ENCODE measurements at regions not wholly inside any gene's neighbourhood (a gene's known extent, or its start where the extent isn't known, plus 50 kb on each side); places are given as distances from the start of the nearest gene placed in this dataset.
"Not testable (repeated sequence)": the region's sequence is repeated elsewhere in the genome, so short reads cannot be mapped to it uniquely, and the experiment has no call there.

GRCh38 chr3:134103470-134103869 is 73.7 kb upstream of the SLCO2A1 start:
- Mint-ChIP-seq H3K4me1 (no peaks in the 10 kb centered on the region), H3K27ac (no peak overlapping the region), H3K27me3 (ENCODE audit: insufficient read depth, low read depth) (no peaks in the 10 kb centered on the region), H3K9me3 (peaks cover 28% of the 10 kb centered on the region), H3K4me3 (no peak overlapping the region), H3K36me3 (no peaks in the 10 kb centered on the region)
- Histone ChIP-seq H3F3A (ENCODE audit: low read depth) (no peaks in the 10 kb centered on the region), H3K4me2 (no peak overlapping the region), H3K9me3 (ENCODE audit: low read depth) (no peaks in the 10 kb centered on the region), H3K4me3 (no peak overlapping the region), H3K27me3 (no peaks in the 10 kb centered on the region), H3K27ac (no peak overlapping the region), H2AFZ (replicated peaks) (no peak overlapping the region), H3K79me2 (ENCODE audit: low read depth) (no peaks in the 10 kb centered on the region), H3K4me1 (no peaks in the 10 kb centered on the region), H4K20me1 (ENCODE audit: low read depth) (no peaks in the 10 kb centered on the region), H3K36me3 (no peaks in the 10 kb centered on the region), H3K9ac (no peak overlapping the region)
- no peak for DNase-seq (ENCODE audit: low spot score)
- no peak for TF ChIP-seq EZH2phosphoT487 (IDR thresholded peaks at IDR 0.05)
- TF ChIP-seq CTCF (IDR thresholded peaks at IDR 0.05) = no peak
- no peak for TF ChIP-seq EZH2 (IDR thresholded peaks at IDR 0.05)

GRCh38 chr3:134102976-134103375 is 73.3 kb upstream of the SLCO2A1 start:
- no peaks in the 10 kb centered on the region for H3K9me3 ChIP-seq (ENCODE audit: low read depth)
- Mint-ChIP-seq H3K9me3 (peaks cover 28% of the 10 kb centered on the region), H3K4me1 (no peaks in the 10 kb centered on the region), H3K27me3 (ENCODE audit: insufficient read depth, low read depth) (no peaks in the 10 kb centered on the region), H3K27ac (no peak overlapping the region), H3K4me3 (no peak overlapping the region), H3K36me3 (no peaks in the 10 kb centered on the region)
- no peak for DNase-seq (ENCODE audit: low spot score)
- H3K4me2 ChIP-seq = no peak overlapping the region
- H3K4me3 ChIP-seq = no peak overlapping the region
- no peak overlapping the region for H2AFZ ChIP-seq (replicated peaks)
- H3K36me3 ChIP-seq = no peaks in the 10 kb centered on the region
- H3K4me1 ChIP-seq = no peaks in the 10 kb centered on the region
- no peak overlapping the region for H3K9ac ChIP-seq
- no peaks in the 10 kb centered on the region for H3F3A ChIP-seq (ENCODE audit: low read depth)
- no peaks in the 10 kb centered on the region for H4K20me1 ChIP-seq (ENCODE audit: low read depth)
- H3K79me2 ChIP-seq (ENCODE audit: low read depth) = no peaks in the 10 kb centered on the region
- no peak for TF ChIP-seq EZH2phosphoT487 (IDR thresholded peaks at IDR 0.05)
- TF ChIP-seq EZH2 (IDR thresholded peaks at IDR 0.05) = no peak
- TF ChIP-seq CTCF (IDR thresholded peaks at IDR 0.05) = no peak
- H3K27ac ChIP-seq = no peak overlapping the region
- H3K27me3 ChIP-seq = no peaks in the 10 kb centered on the region

GRCh38 chr3:134096214-134096613 is 66.5 kb upstream of the SLCO2A1 start:
- H3K27me3 Mint-ChIP-seq (ENCODE audit: insufficient read depth, low read depth); H3K9me3 ChIP-seq (ENCODE audit: low read depth); H3K4me3 ChIP-seq; H2AFZ ChIP-seq (replicated peaks); H3K27ac Mint-ChIP-seq; H3K9ac ChIP-seq; DNase-seq (ENCODE audit: low spot score); H3K4me1 ChIP-seq; H3K79me2 ChIP-seq (ENCODE audit: low read depth); H3K4me1 Mint-ChIP-seq; H3K4me2 ChIP-seq; H3K4me3 Mint-ChIP-seq; H3K36me3 Mint-ChIP-seq; H3K27ac ChIP-seq; H3F3A ChIP-seq (ENCODE audit: low read depth); H4K20me1 ChIP-seq (ENCODE audit: low read depth); H3K36me3 ChIP-seq; H3K27me3 ChIP-seq: not testable (repeated sequence)
- peaks cover 19% of the 10 kb centered on the region for H3K9me3 Mint-ChIP-seq

GRCh38 chr3:134095005-134095404 is 65.3 kb upstream of the SLCO2A1 start:
- H3K36me3 Mint-ChIP-seq = no peaks in the 10 kb centered on the region
- H3K79me2 ChIP-seq (ENCODE audit: low read depth) = no peaks in the 10 kb centered on the region
- no peaks in the 10 kb centered on the region for H3K4me1 ChIP-seq
- peaks cover 2% of the 10 kb centered on the region for H3K27me3 Mint-ChIP-seq (ENCODE audit: insufficient read depth, low read depth)
- no peak overlapping the region for H2AFZ ChIP-seq (replicated peaks)
- H3K27ac Mint-ChIP-seq = no peak overlapping the region
- H3K4me3 Mint-ChIP-seq = no peak overlapping the region
- H3K4me1 Mint-ChIP-seq = no peaks in the 10 kb centered on the region
- H3K9me3 ChIP-seq (ENCODE audit: low read depth) = no peaks in the 10 kb centered on the region
- H3K27me3 ChIP-seq = no peaks in the 10 kb centered on the region
- no peaks in the 10 kb centered on the region for H3K36me3 ChIP-seq
- H3K4me3 ChIP-seq = no peak overlapping the region
- H4K20me1 ChIP-seq (ENCODE audit: low read depth) = no peaks in the 10 kb centered on the region
- H3K9ac ChIP-seq = no peak overlapping the region
- no peaks in the 10 kb centered on the region for H3F3A ChIP-seq (ENCODE audit: low read depth)
- no peak for DNase-seq (ENCODE audit: low spot score)
- H3K27ac ChIP-seq = no peak overlapping the region
- TF ChIP-seq CTCF (IDR thresholded peaks at IDR 0.05) = no peak
- TF ChIP-seq EZH2 (IDR thresholded peaks at IDR 0.05) = no peak
- TF ChIP-seq EZH2phosphoT487 (IDR thresholded peaks at IDR 0.05) = no peak
- peaks cover 11% of the 10 kb centered on the region for H3K9me3 Mint-ChIP-seq
- no peak overlapping the region for H3K4me2 ChIP-seq

Measured in neural progenitor cell (in vitro differentiated cells).